Activated naive CD4-positive, alpha-beta T cell treated with anti-CD3 and anti-CD28 coated beads, Interleukin-2, amount 10 ng/mL, durations not matched to agents 7 days and 5 days (primary cell): ENCODE measurements at regions not wholly inside any gene's neighbourhood (a gene's known extent, or its start where the extent isn't known, plus 50 kb on each side); places are given as distances from the start of the nearest gene placed in this dataset.

Experiments used
- CTCF ChIA-PET: fragments of 350-600 bp; sonication (Branson Sonifier 250); formaldehyde crosslinking; loops from one replicate; lab custom pipeline; 2021; ENCODE audit warnings: antibody characterized with exemption; lab: Charles Lee
- DNase-seq: peaks from one replicate; pipeline ENCODE4 v3.0.0-alpha.2; 2020
- H3K27ac Mint-ChIP-seq: one replicate; pipeline ENCODE4 v1.8.0; 2021; ENCODE audit warnings: mild to moderate bottlenecking, moderate library complexity, mixed read lengths
- H3K27me3 Mint-ChIP-seq: one replicate; pipeline ENCODE4 v1.8.0; 2021; ENCODE audit warnings: mild to moderate bottlenecking, mixed read lengths
- H3K36me3 Mint-ChIP-seq: one replicate; pipeline ENCODE4 v1.8.0; 2021; ENCODE audit warnings: mixed read lengths
- H3K4me1 Mint-ChIP-seq: one replicate; pipeline ENCODE4 v1.8.0; 2021; ENCODE audit warnings: mixed read lengths
- H3K4me3 Mint-ChIP-seq: one replicate; pipeline ENCODE4 v1.8.0; 2021; ENCODE audit warnings: mild to moderate bottlenecking, moderate library complexity, mixed read lengths
- H3K9me3 Mint-ChIP-seq: one replicate; pipeline ENCODE4 v1.8.0; 2021; ENCODE audit warnings: mixed read lengths

- Mint-ChIP-seq H3K36me3 (no peaks in the 10 kb centered on the region), H3K27me3 (no peaks in the 10 kb centered on the region), H3K4me3 (no peak overlapping the region), H3K4me1 (no peaks in the 10 kb centered on the region), H3K27ac (no peak overlapping the region), H3K9me3 (no peaks in the 10 kb centered on the region)
- no peak for DNase-seq
- CTCF ChIA-PET = no interaction called here
These were observed 56.0 kb downstream of the EN1 start for GRCh38 chr2:118791483-118791882.

GRCh38 chr2:118786746-118787145 lies 60.7 kb downstream of the EN1 start:
- Mint-ChIP-seq H3K27me3 (peaks cover 8% of the 10 kb centered on the region), H3K36me3 (no peaks in the 10 kb centered on the region), H3K9me3 (no peaks in the 10 kb centered on the region), H3K4me1 (no peaks in the 10 kb centered on the region), H3K4me3 (no peak overlapping the region), H3K27ac (no peak overlapping the region)
- CTCF ChIA-PET = no interaction called here
- no peak for DNase-seq

DNA sequence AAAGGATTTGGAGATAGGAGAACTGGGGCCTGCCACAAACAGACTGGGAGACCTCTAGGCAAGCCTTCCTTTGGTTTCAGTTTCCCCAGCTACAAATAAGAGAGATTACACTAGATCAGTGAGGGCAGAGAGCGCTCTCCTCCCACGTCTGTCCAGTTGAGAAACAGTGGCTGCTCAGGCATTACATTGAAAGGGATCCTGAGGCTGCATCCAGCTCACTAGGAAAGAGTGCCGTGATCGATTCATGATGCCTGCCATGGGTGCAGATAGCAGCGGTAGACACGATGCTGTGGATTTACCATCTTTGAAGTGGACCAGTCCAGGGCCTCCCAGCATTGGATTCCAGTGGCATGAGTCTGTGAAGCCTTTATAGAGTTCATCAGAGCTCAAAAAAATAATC lies 62.6 kb downstream of the EN1 start:
- CTCF ChIA-PET = no interaction called here

GRCh38 chr2:118779362-118779761 lies 68.1 kb downstream of the EN1 start:
- Mint-ChIP-seq H3K4me1 (peaks cover 3% of the 10 kb centered on the region), H3K27ac (no peak overlapping the region), H3K36me3 (no peaks in the 10 kb centered on the region), H3K4me3 (no peak overlapping the region), H3K27me3 (peaks cover 11% of the 10 kb centered on the region), H3K9me3 (no peaks in the 10 kb centered on the region)
- CTCF ChIA-PET = no interaction called here
- DNase-seq = no peak

More for the DNA sequence above, 62.6 kb downstream of the EN1 start:
- H3K4me3 Mint-ChIP-seq = no peak overlapping the region
- H3K36me3 Mint-ChIP-seq = no peaks in the 10 kb centered on the region
- peaks cover 8% of the 10 kb centered on the region for H3K27me3 Mint-ChIP-seq
- no peak overlapping the region for H3K27ac Mint-ChIP-seq
- no peaks in the 10 kb centered on the region for H3K4me1 Mint-ChIP-seq
- no peak for DNase-seq
- H3K9me3 Mint-ChIP-seq = no peaks in the 10 kb centered on the region

- Mint-ChIP-seq H3K4me1 (peaks cover 3% of the 10 kb centered on the region), H3K9me3 (no peaks in the 10 kb centered on the region), H3K27me3 (peaks cover 32% of the 10 kb centered on the region), H3K36me3 (no peaks in the 10 kb centered on the region), H3K27ac (no peak overlapping the region), H3K4me3 (no peak overlapping the region)
- peak; percentile 25 for DNase-seq
- CTCF ChIA-PET = no interaction called here
These were observed 72.9 kb downstream of the EN1 start for GRCh38 chr2:118774458-118775133.

DNA sequence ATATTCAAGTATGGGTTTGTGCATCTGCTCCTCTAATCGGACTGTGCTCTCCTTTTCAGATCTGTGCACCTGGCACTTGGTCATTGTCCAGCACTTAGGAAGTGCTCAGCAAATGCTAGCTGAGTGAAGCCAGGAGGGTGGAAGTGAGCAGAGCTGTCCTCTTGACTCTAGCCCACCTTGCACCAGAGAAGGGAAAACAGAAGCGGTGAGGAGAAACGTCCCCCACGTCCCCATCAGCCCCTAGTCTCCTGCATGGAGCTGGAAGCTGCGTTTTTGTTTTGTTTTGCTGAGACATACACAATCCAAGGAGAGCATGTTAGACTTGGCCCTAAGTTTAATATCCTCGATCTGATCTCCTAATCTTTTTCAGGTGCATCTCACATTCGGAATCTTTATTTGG lies 73.6 kb downstream of the EN1 start:
- Mint-ChIP-seq H3K4me3 (no peak overlapping the region), H3K9me3 (no peaks in the 10 kb centered on the region), H3K36me3 (no peaks in the 10 kb centered on the region), H3K27me3 (peaks cover 37% of the 10 kb centered on the region), H3K4me1 (peaks cover 3% of the 10 kb centered on the region), H3K27ac (no peak overlapping the region)
- no peak for DNase-seq
- CTCF ChIA-PET = no interaction called here

- CTCF ChIA-PET = no interaction called here
- H3K36me3 Mint-ChIP-seq = no peaks in the 10 kb centered on the region
- H3K27me3 Mint-ChIP-seq = peaks cover 37% of the 10 kb centered on the region
- H3K9me3 Mint-ChIP-seq = no peaks in the 10 kb centered on the region
- peaks cover 3% of the 10 kb centered on the region for H3K4me1 Mint-ChIP-seq
- H3K27ac Mint-ChIP-seq = no peak overlapping the region
- H3K4me3 Mint-ChIP-seq = no peak overlapping the region
- no peak for DNase-seq
These were observed 74.8 kb downstream of the EN1 start for GRCh38 chr2:118772487-118773200.

- Mint-ChIP-seq H3K9me3 (no peaks in the 10 kb centered on the region), H3K27ac (no peak overlapping the region), H3K4me3 (no peak overlapping the region), H3K27me3 (peaks cover 31% of the 10 kb centered on the region), H3K36me3 (no peaks in the 10 kb centered on the region), H3K4me1 (no peaks in the 10 kb centered on the region)
- CTCF ChIA-PET = no interaction called here
- DNase-seq = no peak
These were observed 77.6 kb downstream of the EN1 start for GRCh38 chr2:118769707-118770400.

GRCh38 chr2:118766871-118767270 lies 80.6 kb downstream of the EN1 start:
- Mint-ChIP-seq H3K27ac (no peak overlapping the region), H3K27me3 (peaks cover 23% of the 10 kb centered on the region), H3K4me1 (no peaks in the 10 kb centered on the region), H3K4me3 (no peak overlapping the region), H3K9me3 (no peaks in the 10 kb centered on the region), H3K36me3 (no peaks in the 10 kb centered on the region)
- DNase-seq = no peak
- CTCF ChIA-PET = no interaction called here

GRCh38 chr2:118764855-118765254 lies 82.6 kb downstream of the EN1 start:
- no peaks in the 10 kb centered on the region for H3K4me1 Mint-ChIP-seq
- H3K4me3 Mint-ChIP-seq = no peak overlapping the region
- H3K9me3 Mint-ChIP-seq = no peaks in the 10 kb centered on the region
- no peak for DNase-seq
- peaks cover 18% of the 10 kb centered on the region for H3K27me3 Mint-ChIP-seq
- H3K27ac Mint-ChIP-seq = no peak overlapping the region
- CTCF ChIA-PET = no interaction called here
- no peaks in the 10 kb centered on the region for H3K36me3 Mint-ChIP-seq

DNA sequence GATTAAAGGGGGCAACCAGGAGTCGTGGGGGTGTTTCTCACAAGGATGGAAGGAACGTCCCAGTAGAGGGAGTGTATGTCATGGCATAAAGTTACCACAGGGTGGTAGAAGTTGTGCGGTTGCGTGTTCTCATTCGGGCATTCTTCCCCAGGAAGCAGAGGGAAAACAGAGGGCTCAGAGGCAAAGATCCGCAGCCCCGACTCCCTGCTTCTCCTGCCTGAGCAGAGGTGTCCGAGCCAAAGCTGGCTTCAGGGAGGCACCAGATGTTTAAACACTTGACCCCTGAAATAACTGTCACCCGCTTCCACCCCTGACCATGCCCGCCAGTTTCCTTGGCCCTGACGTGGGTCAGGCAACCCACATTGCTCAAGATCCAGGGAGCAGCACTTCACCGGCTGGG lies 83.7 kb downstream of the EN1 start:
- CTCF ChIA-PET = no interaction called here
- Mint-ChIP-seq H3K9me3 (no peaks in the 10 kb centered on the region), H3K4me3 (no peak overlapping the region), H3K4me1 (no peaks in the 10 kb centered on the region), H3K27me3 (peaks cover 13% of the 10 kb centered on the region), H3K36me3 (no peaks in the 10 kb centered on the region), H3K27ac (no peak overlapping the region)
- DNase-seq = no peak

- H3K4me1 Mint-ChIP-seq = no peaks in the 10 kb centered on the region
- H3K9me3 Mint-ChIP-seq = no peaks in the 10 kb centered on the region
- H3K36me3 Mint-ChIP-seq = no peaks in the 10 kb centered on the region
- H3K4me3 Mint-ChIP-seq = no peak overlapping the region
- peaks cover 13% of the 10 kb centered on the region for H3K27me3 Mint-ChIP-seq
- CTCF ChIA-PET = no interaction called here
- DNase-seq = no peak
- H3K27ac Mint-ChIP-seq = no peak overlapping the region
These were observed 85.2 kb downstream of the EN1 start for GRCh38 chr2:118762290-118762689.

DNA sequence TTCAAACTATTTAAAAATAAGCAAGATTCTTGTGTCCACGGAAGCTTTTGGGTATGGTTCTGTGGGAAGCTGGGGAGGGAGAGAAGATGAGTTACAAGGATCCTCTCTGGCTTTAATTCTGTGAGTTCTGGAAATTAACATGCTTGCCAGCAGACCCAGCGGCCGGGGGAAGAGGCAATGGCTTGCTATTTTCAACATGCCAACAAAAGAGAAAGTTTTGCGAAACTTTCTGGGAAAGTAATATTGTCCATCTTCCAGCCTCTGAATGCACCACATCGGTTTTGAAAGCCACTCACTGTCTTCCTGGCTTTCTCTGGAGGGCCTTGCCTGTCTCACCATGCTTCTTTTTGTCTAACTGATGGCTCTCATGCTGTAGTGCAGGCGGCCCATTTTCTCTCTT lies 85.7 kb downstream of the EN1 start:
- Mint-ChIP-seq H3K4me1 (no peaks in the 10 kb centered on the region), H3K27me3 (peaks cover 13% of the 10 kb centered on the region), H3K36me3 (no peaks in the 10 kb centered on the region), H3K9me3 (no peaks in the 10 kb centered on the region), H3K27ac (no peak overlapping the region), H3K4me3 (no peak overlapping the region)
- CTCF ChIA-PET = no interaction called here
- no peak for DNase-seq

DNA sequence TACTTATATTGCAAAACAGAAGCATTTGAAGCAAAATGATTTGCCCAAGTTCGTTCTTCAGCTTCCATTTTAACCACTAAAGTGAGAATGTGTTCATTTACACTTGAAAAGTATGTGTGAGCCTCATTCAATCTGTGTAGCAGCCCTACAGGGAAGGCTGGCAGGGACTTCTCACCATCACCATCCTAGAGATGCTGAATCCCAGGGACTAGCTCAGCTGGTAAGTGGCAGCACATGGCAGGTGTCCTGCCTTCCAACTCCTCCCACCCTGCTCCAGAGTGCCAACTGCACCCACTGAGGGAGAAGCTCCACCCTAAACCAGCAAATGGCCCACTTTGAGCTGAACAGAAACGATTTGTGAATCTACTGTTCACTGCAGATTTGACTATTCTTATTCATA lies 91.5 kb downstream of the EN1 start:
- H3K4me1 Mint-ChIP-seq = no peaks in the 10 kb centered on the region
- no peaks in the 10 kb centered on the region for H3K36me3 Mint-ChIP-seq
- DNase-seq = no peak
- CTCF ChIA-PET = no interaction called here
- H3K9me3 Mint-ChIP-seq = no peaks in the 10 kb centered on the region
- peaks cover 4% of the 10 kb centered on the region for H3K27me3 Mint-ChIP-seq
- no peak overlapping the region for H3K27ac Mint-ChIP-seq
- H3K4me3 Mint-ChIP-seq = no peak overlapping the region

- no peaks in the 10 kb centered on the region for H3K9me3 Mint-ChIP-seq
- no peaks in the 10 kb centered on the region for H3K4me1 Mint-ChIP-seq
- CTCF ChIA-PET = no interaction called here
- H3K36me3 Mint-ChIP-seq = no peaks in the 10 kb centered on the region
- no peak for DNase-seq
- no peak overlapping the region for H3K4me3 Mint-ChIP-seq
- H3K27me3 Mint-ChIP-seq = peaks cover 4% of the 10 kb centered on the region
- no peak overlapping the region for H3K27ac Mint-ChIP-seq
These were observed 92.1 kb downstream of the EN1 start for GRCh38 chr2:118755384-118755783.
